ENCODE measurements at regions not wholly inside any gene's neighbourhood (a gene's known extent, or its start where the extent isn't known, plus 50 kb on each side); places are given as distances from the start of the nearest gene placed in this dataset.

DNA sequence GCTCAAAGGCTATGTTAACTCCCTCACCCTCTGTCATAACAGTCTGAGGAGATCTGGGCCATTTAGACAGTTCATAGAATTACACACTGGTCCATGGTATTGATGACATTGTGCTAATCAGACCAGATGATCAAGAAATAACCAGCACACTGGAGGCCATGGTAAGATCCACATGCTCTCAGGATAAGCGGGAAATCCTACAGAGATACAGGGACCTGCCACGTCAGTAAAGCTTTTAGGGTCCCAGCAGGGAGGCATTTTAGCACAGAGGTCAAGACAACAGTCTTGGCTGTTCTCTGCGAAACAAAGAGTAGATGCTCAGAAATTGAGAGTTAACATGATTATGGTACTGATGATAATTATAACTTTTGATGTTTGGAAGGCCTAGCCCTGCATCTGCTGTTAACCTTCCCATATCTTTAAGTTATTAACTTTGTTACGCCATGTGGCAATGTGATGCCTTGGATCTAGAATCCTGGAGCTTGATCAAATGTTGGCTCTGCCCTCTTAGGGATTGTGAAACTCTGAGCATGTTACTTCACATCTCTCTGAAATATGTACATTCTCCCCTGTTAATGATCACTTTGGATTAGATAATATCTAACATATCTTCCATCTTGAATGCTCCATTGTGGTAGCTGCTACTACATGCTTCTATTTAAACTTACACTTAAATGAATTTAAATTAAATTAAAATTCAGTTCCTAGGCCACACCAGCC is 172.0 kb upstream of the SOX9 start:
- Histone ChIP-seq H3K36me3 (no peaks in the 10 kb centered on the region), H3K27ac (no peak overlapping the region), H3K27me3 (no peaks in the 10 kb centered on the region), H3K4me3 (no peak overlapping the region), H3K4me1 (no peaks in the 10 kb centered on the region), H3K9me3 (no peaks in the 10 kb centered on the region)
- 81% methylated on average over 4 of the region's 4 CpGs for WGBS (ENCODE audit: insufficient coverage, low coverage, low lambda C conversion rate, missing lambda C conversion rate)
- DNase-seq (no peak), ATAC-seq (peak in 2 of 4 donors; percentile 28 to 58)
- TF ChIP-seq, protein P1, sequence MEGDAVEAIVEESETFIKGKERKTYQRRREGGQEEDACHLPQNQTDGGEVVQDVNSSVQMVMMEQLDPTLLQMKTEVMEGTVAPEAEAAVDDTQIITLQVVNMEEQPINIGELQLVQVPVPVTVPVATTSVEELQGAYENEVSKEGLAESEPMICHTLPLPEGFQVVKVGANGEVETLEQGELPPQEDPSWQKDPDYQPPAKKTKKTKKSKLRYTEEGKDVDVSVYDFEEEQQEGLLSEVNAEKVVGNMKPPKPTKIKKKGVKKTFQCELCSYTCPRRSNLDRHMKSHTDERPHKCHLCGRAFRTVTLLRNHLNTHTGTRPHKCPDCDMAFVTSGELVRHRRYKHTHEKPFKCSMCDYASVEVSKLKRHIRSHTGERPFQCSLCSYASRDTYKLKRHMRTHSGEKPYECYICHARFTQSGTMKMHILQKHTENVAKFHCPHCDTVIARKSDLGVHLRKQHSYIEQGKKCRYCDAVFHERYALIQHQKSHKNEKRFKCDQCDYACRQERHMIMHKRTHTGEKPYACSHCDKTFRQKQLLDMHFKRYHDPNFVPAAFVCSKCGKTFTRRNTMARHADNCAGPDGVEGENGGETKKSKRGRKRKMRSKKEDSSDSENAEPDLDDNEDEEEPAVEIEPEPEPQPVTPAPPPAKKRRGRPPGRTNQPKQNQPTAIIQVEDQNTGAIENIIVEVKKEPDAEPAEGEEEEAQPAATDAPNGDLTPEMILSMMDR (IDR thresholded peaks at IDR 0.05): no peak
- TF ChIP-seq POLR2A (IDR thresholded peaks at IDR 0.05): no peak
- intact Hi-C loops (cut with DNase I): no loop called here

DNA sequence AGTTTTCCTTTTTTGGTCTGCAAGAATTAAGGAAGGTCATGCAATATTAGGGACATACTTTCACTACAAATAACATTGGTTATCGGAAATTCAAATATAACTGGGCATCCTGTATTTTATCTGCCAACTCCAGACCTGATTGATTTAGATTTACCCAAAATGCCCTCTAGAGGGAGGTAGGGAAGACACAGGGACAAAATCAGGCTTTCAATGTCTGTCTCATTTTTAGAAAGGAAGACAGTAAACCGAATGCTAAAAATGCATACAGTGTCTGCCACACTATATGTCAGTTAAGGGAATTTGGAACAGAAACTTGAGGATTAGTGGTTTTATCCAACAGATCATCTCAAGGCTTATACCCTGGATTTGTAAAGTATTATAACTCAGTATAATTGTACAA is 161.7 kb upstream of the SOX9 start:
- Histone ChIP-seq H3K4me1 (no peaks in the 10 kb centered on the region), H3K9me3 (no peaks in the 10 kb centered on the region), H3K27me3 (no peaks in the 10 kb centered on the region), H3K4me3 (no peak overlapping the region), H3K36me3 (no peaks in the 10 kb centered on the region), H3K27ac (no peak overlapping the region)
- 67% methylated on average over 2 of the region's 2 CpGs for WGBS (ENCODE audit: insufficient coverage, low coverage, low lambda C conversion rate, missing lambda C conversion rate)
- TF ChIP-seq, protein P1 (IDR thresholded peaks at IDR 0.05): peak; percentile 48 to 64 (median 55)
- TF ChIP-seq POLR2A (IDR thresholded peaks at IDR 0.05): no peak
- intact Hi-C loops (cut with DNase I): no loop called here
- ATAC-seq (peak in 3 of 4 donors; percentile 27 to 60 (median 58)), DNase-seq (no peak)

DNA sequence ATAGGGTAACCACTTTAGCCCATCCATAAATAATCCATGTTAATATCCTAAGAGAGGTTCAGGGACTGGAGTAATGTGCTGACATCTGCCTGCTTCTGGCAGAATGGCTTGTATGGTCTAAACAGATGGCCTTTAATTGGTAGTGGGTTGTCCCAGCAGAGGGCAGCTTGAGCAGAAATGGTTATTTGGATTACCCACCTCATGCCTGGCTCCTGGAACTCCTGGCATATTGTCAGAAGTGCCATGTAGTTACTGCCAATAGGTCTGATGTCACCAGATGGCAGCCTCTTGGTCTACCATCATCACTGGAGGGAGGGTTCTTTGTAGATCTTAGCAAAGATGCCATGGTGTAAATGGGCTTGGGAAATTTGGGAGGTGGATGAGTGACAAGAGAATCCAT is 157.5 kb upstream of the SOX9 start:
- intact Hi-C loops (cut with DNase I): no loop called here
- Histone ChIP-seq H3K36me3 (no peaks in the 10 kb centered on the region), H3K27me3 (no peaks in the 10 kb centered on the region), H3K4me1 (no peaks in the 10 kb centered on the region), H3K27ac (no peak overlapping the region), H3K4me3 (no peak overlapping the region), H3K9me3 (no peaks in the 10 kb centered on the region)
- DNase-seq (no peak), ATAC-seq (no peak)
- TF ChIP-seq, protein P1 (IDR thresholded peaks at IDR 0.05): no peak
- TF ChIP-seq POLR2A (IDR thresholded peaks at IDR 0.05): no peak

GRCh38 chr17:71963791-71964190 is 157.0 kb upstream of the SOX9 start:
- H3K27me3 ChIP-seq: no peaks in the 10 kb centered on the region
- no peak for ATAC-seq
- DNase-seq: no peak
- no peaks in the 10 kb centered on the region for H3K9me3 ChIP-seq
- H3K27ac ChIP-seq: no peak overlapping the region
- TF ChIP-seq, protein P1 (IDR thresholded peaks at IDR 0.05): no peak
- no peak for TF ChIP-seq POLR2A (IDR thresholded peaks at IDR 0.05)
- no peaks in the 10 kb centered on the region for H3K4me1 ChIP-seq
- H3K4me3 ChIP-seq: no peak overlapping the region
- H3K36me3 ChIP-seq: no peaks in the 10 kb centered on the region
- 72% methylated on average over 4 of the region's 4 CpGs for WGBS (ENCODE audit: insufficient coverage, low coverage, low lambda C conversion rate, missing lambda C conversion rate)
- intact Hi-C loops (cut with DNase I): no loop called here

DNA sequence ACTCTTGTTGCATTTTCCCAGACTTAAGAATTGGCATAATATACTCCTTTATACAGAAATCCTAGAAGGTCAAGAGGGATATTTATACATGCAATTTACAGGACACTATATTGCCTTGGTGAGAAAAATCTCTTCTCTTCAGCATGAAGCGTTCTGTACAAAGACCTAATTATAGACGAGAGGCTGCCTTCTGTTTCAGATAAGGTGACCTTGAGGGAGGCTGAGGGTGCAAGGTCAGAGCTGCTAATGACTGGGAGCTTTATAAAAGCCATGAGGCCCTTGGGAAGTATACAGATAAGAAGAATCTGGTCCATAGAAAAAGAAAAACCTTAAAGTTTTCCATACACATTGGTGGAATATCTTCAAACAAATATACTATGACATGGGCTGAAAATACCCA is 156.3 kb upstream of the SOX9 start:
- H3K4me3 ChIP-seq: no peak overlapping the region
- DNase-seq (no peak), ATAC-seq (no peak)
- H3K27ac ChIP-seq: no peak overlapping the region
- no peaks in the 10 kb centered on the region for H3K9me3 ChIP-seq
- WGBS (ENCODE audit: insufficient coverage, low coverage, low lambda C conversion rate, missing lambda C conversion rate): 30% methylated on average over 2 of the region's 2 CpGs
- intact Hi-C loops (cut with DNase I): no loop called here
- no peaks in the 10 kb centered on the region for H3K36me3 ChIP-seq
- no peaks in the 10 kb centered on the region for H3K27me3 ChIP-seq
- TF ChIP-seq, protein P1 (IDR thresholded peaks at IDR 0.05): no peak
- no peak for TF ChIP-seq POLR2A (IDR thresholded peaks at IDR 0.05)
- no peaks in the 10 kb centered on the region for H3K4me1 ChIP-seq
